ENCODE measurements at regions not wholly inside any gene's neighbourhood (a gene's known extent, or its start where the extent isn't known, plus 50 kb on each side); places are given as distances from the start of the nearest gene placed in this dataset.

DNA sequence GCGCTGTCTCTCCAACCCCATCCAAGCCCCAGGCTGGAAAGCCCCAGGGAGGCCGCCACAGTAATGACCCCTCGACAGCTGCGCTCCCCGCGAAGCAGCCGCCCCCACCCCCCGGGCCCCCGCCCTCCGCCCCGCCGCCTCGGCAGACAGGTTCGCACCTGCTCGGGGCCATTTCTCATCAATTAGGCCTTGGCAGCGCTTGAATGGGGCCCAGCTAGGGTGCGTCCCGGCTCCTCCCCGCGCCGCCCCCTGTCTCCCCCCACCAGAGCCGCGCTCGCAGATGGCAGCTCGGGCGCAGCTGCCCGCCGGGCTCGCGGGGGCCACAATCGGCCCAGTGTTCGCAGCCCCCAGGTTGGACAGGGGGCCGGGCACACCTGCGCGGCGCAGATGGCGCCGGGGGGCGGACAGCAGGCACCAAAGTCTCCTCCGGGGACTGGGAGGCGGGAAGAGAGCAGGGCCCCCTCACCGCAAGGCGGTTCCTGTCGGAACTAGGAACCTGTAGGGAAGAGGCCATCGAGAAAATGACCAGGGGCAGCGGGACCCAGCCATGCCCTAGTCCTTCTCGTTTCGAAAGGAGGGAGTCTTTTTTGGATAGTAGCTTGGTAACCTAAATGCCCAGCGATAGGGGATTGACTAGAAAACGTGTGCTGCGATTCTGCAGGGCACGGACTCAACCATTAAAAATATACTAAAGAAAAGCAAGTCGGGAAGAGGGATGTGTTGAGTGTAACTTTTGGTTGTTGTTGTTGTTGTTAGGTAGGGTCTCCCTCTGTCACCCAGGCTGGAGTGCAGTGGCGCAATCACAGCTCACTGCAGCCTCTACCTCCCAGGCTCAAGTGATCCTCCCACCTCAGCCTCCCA is 83.2 kb upstream of the EYA2 start:
- WGBS, result 10% methylated on average over 32 of the region's 54 CpGs
- Histone ChIP-seq H3K4me1 (peaks cover 13% of the 10 kb centered on the region), H3K9me3 (no peaks in the 10 kb centered on the region), H3K27me3 (peaks cover 21% of the 10 kb centered on the region), H3K27ac (no peak overlapping the region), H3K36me3 (no peaks in the 10 kb centered on the region), H3K4me3 (peak overlapping the region; percentile 36)
- peak in 1 of 2 donors; percentile 22 for DNase-seq (ENCODE audit: low spot score in 2 of 2)
- TF ChIP-seq, protein P1, sequence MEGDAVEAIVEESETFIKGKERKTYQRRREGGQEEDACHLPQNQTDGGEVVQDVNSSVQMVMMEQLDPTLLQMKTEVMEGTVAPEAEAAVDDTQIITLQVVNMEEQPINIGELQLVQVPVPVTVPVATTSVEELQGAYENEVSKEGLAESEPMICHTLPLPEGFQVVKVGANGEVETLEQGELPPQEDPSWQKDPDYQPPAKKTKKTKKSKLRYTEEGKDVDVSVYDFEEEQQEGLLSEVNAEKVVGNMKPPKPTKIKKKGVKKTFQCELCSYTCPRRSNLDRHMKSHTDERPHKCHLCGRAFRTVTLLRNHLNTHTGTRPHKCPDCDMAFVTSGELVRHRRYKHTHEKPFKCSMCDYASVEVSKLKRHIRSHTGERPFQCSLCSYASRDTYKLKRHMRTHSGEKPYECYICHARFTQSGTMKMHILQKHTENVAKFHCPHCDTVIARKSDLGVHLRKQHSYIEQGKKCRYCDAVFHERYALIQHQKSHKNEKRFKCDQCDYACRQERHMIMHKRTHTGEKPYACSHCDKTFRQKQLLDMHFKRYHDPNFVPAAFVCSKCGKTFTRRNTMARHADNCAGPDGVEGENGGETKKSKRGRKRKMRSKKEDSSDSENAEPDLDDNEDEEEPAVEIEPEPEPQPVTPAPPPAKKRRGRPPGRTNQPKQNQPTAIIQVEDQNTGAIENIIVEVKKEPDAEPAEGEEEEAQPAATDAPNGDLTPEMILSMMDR (IDR thresholded peaks at IDR 0.05), result no peak
- no peak for TF ChIP-seq EP300 (IDR thresholded peaks at IDR 0.05)
- no peak for TF ChIP-seq POLR2AphosphoS5 (IDR thresholded peaks at IDR 0.05)
- no peak for TF ChIP-seq POLR2A (IDR thresholded peaks at IDR 0.05)

DNA sequence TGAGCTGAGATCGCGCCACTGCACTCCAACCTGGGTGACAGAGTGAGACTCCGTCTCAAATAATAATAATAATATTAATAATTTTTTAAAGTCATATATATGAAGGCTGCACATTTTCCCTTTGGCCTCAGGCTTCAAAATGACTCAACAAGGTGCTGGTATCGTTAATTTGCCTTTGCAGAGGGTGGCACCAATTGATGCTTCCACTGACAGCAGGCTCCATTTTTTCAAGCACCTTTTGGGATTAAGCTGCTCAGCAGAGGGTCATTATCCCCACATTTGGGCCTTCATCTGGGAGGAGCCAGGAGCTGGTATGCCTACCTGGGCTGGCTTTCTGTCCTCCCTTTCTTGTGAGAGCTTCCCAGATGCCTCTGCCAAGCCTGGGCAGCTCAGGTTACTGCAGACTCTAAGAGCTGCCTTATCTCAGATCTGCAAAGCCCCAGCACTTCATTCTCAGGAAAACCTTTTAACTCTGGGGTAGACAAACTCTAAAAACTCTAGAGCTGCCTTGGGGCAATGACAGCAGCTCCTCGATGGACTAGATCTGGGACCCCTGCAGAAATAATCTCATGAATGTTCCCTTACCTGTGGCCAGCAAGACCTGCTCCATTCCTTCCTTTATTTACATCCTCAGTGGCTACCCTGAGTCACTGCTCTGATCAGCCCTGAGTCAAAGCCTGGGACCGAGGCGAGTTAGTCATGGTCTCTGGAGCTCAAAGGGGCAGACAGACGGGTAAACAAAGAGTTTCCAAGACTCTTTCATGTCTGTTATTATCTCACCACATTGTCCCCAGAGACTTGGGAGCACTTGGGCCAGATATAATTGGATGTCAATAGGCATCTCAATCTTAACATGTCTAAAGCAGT is 80.0 kb upstream of the EYA2 start:
- H3K27ac ChIP-seq, result no peak overlapping the region
- H3K9me3 ChIP-seq, result no peaks in the 10 kb centered on the region
- TF ChIP-seq POLR2A (IDR thresholded peaks at IDR 0.05) (no peak), EP300 (IDR thresholded peaks at IDR 0.05) (no peak), POLR2AphosphoS5 (IDR thresholded peaks at IDR 0.05) (no peak)
- TF ChIP-seq, protein P1 (IDR thresholded peaks at IDR 0.05), result no peak
- WGBS, result 51% methylated on average over 8 of the region's 8 CpGs
- H3K4me1 ChIP-seq, result peaks cover 13% of the 10 kb centered on the region
- no peak for DNase-seq (ENCODE audit: low spot score in 2 of 2)
- no peaks in the 10 kb centered on the region for H3K36me3 ChIP-seq
- H3K27me3 ChIP-seq, result peaks cover 24% of the 10 kb centered on the region
- no peak overlapping the region for H3K4me3 ChIP-seq

DNA sequence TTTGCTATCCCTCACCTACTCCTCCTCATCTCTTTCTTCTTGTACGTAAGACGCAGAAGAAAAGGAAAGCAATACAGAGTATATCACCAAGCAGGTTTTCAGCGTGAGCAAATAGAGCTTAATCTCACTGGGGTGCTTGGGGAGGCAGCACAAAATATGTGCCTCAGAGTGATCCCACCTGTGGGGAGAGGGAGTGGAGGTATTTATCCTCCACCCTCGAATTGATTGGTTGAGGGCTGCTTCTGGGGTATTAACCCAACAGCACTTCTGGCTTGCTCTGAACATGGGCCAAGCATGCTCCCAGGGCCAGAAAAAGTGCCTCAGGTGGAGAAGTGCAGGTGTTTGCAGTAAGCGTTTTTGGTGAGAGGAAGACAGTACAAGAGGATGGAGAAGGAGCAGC is 78.5 kb upstream of the EYA2 start:
- Histone ChIP-seq H3K9me3 (no peaks in the 10 kb centered on the region), H3K27ac (no peak overlapping the region), H3K4me1 (peaks cover 6% of the 10 kb centered on the region), H3K27me3 (peaks cover 23% of the 10 kb centered on the region), H3K36me3 (no peaks in the 10 kb centered on the region), H3K4me3 (no peak overlapping the region)
- no peak for DNase-seq (ENCODE audit: low spot score in 2 of 2)
- TF ChIP-seq EP300 (IDR thresholded peaks at IDR 0.05) (no peak), POLR2A (IDR thresholded peaks at IDR 0.05) (no peak), POLR2AphosphoS5 (IDR thresholded peaks at IDR 0.05) (no peak)
- TF ChIP-seq, protein P1 (IDR thresholded peaks at IDR 0.05), result no peak
- 72% methylated on average over 5 of the region's 5 CpGs for WGBS

DNA sequence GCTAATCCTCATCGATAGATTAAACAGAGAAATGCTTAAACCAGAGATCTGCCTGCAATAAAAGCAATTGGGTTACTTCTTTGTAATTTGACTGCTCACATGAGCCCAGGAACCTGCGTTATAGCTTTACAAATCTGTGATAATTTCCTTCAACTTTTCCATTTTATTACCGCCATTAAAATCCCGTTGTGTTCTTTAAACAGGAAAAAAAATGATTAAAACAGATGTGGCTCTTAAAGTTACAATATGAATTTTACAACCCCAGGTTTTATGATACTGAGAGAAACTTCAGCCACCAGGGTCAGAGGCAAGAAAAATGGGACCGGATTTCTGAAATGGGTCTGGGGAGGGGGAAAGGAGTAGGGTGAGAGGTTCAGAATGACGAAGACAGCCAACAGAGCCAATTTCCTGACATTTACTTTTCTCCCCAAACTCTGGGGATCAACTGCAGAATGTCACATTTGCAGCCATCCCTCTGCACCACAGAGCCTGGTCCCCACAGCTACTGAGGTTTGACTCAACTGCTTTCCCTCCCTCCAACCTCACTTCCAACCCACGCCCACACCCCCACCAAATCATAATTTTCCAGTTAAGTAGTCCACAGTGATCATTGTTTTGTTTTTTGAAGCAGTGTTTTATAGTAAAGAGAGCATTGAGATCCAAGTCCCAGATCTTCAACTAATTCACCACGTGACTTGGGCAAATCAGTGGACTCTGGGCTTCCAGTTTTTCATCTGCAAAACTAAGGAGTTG is 77.6 kb upstream of the EYA2 start:
- TF ChIP-seq POLR2AphosphoS5 (IDR thresholded peaks at IDR 0.05) (no peak), POLR2A (IDR thresholded peaks at IDR 0.05) (no peak)
- Histone ChIP-seq H3K27ac (no peak overlapping the region), H3K36me3 (no peaks in the 10 kb centered on the region), H3K4me1 (no peaks in the 10 kb centered on the region), H3K9me3 (no peaks in the 10 kb centered on the region), H3K27me3 (peaks cover 14% of the 10 kb centered on the region), H3K4me3 (no peak overlapping the region)
- 45% methylated on average over 8 of the region's 8 CpGs for WGBS
- DNase-seq (ENCODE audit: low spot score in 2 of 2), result no peak

DNA sequence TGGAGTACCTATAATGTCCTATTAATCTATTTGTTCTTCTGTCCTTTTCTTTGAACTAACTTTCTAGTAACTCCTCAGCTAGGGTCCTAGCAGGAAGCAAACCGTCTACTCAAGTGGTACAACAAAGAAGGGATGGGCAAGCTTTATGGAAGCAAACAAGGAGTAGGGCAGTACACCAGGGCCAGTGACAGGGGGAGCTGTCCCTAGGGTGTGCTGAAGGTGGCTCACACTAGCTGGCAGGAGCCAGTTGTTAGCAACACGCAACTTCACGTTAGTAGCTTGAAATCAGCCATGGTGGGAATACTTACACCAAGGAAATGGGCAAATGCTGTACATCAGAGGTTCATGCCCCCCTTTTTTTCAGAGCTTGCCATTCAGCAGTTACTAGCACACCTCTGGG is 74.0 kb upstream of the EYA2 start:
- 36% methylated on average over 3 of the region's 3 CpGs for WGBS
- H3K4me1 ChIP-seq, result no peaks in the 10 kb centered on the region
- TF ChIP-seq EP300 (IDR thresholded peaks at IDR 0.05) (no peak), POLR2AphosphoS5 (IDR thresholded peaks at IDR 0.05) (no peak), POLR2A (IDR thresholded peaks at IDR 0.05) (no peak)
- TF ChIP-seq, protein P1 (IDR thresholded peaks at IDR 0.05), result no peak
- no peak overlapping the region for H3K4me3 ChIP-seq
- peaks cover 7% of the 10 kb centered on the region for H3K27me3 ChIP-seq
- H3K9me3 ChIP-seq, result no peaks in the 10 kb centered on the region
- no peaks in the 10 kb centered on the region for H3K36me3 ChIP-seq
- H3K27ac ChIP-seq, result no peak overlapping the region
- no peak for DNase-seq (ENCODE audit: low spot score in 2 of 2)

Measured in suprapubic skin (tissue), 4 donors.